ENCODE measurements at regions not wholly inside any gene's neighbourhood (a gene's known extent, or its start where the extent isn't known, plus 50 kb on each side); places are given as distances from the start of the nearest gene placed in this dataset.

- 82 to 90% methylated on average over 4 to 6 of the region's 6 CpGs for WGBS, 2 donors
- Histone ChIP-seq H3K4me1 (no peaks in the 10 kb centered on the region), H3K4me3 (no peak overlapping the region), H3K36me3 (no peaks in the 10 kb centered on the region), H3K27me3 (no peaks in the 10 kb centered on the region), H3K9me3 (peaks cover 0 to 39% (median 0%) of the 10 kb centered on the region in 4 donors), H3K27ac (no peak overlapping the region)
- DNase-seq (ENCODE audit: low spot score in 2 of 2): no peak
- TF ChIP-seq CTCF (IDR thresholded peaks at IDR 0.05) (no peak), POLR2A (IDR thresholded peaks at IDR 0.05) (no peak), EP300 (IDR thresholded peaks at IDR 0.05) (no peak)
Observed at GRCh38 chr9:135320943-135321342, 158.6 kb upstream of the PPP1R26 start.

- WGBS, 2 donors: 73 to 81% methylated on average over 4 of the region's 4 CpGs
- no peaks in the 10 kb centered on the region for H3K36me3 ChIP-seq
- no peak overlapping the region for H3K27ac ChIP-seq
- no peaks in the 10 kb centered on the region for H3K27me3 ChIP-seq
- no peak for DNase-seq (ENCODE audit: low spot score in 2 of 2)
- no peak for TF ChIP-seq EP300 (IDR thresholded peaks at IDR 0.05)
- TF ChIP-seq POLR2A (IDR thresholded peaks at IDR 0.05): no peak
- no peak for TF ChIP-seq CTCF (IDR thresholded peaks at IDR 0.05)
- peaks cover 0 to 45% (median 0%) of the 10 kb centered on the region in 4 donors for H3K9me3 ChIP-seq
- H3K4me1 ChIP-seq: no peaks in the 10 kb centered on the region
- no peak overlapping the region for H3K4me3 ChIP-seq
Observed at GRCh38 chr9:135321580-135321979, 158.0 kb upstream of the PPP1R26 start.

GRCh38 chr9:135324329-135324728, 155.3 kb upstream of the PPP1R26 start:
- WGBS, 2 donors: 68 to 73% methylated on average over 6 of the region's 6 CpGs
- Histone ChIP-seq H3K36me3 (no peaks in the 10 kb centered on the region), H3K4me3 (no peak overlapping the region), H3K27me3 (no peaks in the 10 kb centered on the region), H3K27ac (no peak overlapping the region), H3K4me1 (no peaks in the 10 kb centered on the region), H3K9me3 (peaks cover 0 to 65% (median 0%) of the 10 kb centered on the region in 4 donors)
- no peak for DNase-seq (ENCODE audit: low spot score in 2 of 2)
- TF ChIP-seq CTCF (IDR thresholded peaks at IDR 0.05): no peak
- TF ChIP-seq EP300 (IDR thresholded peaks at IDR 0.05): no peak
- TF ChIP-seq POLR2A (IDR thresholded peaks at IDR 0.05): no peak

- Histone ChIP-seq H3K27me3 (no peaks in the 10 kb centered on the region), H3K27ac (no peak overlapping the region), H3K9me3 (peaks cover 0 to 65% (median 0%) of the 10 kb centered on the region in 4 donors), H3K36me3 (no peaks in the 10 kb centered on the region), H3K4me1 (no peaks in the 10 kb centered on the region), H3K4me3 (no peak overlapping the region)
- TF ChIP-seq EP300 (IDR thresholded peaks at IDR 0.05) (no peak), CTCF (IDR thresholded peaks at IDR 0.05) (no peak), POLR2A (IDR thresholded peaks at IDR 0.05) (no peak)
- WGBS, 2 donors: 70 to 81% methylated on average over 2 to 7 of the region's 7 CpGs
- no peak for DNase-seq (ENCODE audit: low spot score in 2 of 2)
Observed at GRCh38 chr9:135326141-135326540, 153.4 kb upstream of the PPP1R26 start.

GRCh38 chr9:135326633-135327152, 152.9 kb upstream of the PPP1R26 start:
- H3K36me3 ChIP-seq: no peaks in the 10 kb centered on the region
- no peak overlapping the region for H3K4me3 ChIP-seq
- no peaks in the 10 kb centered on the region for H3K27me3 ChIP-seq
- WGBS, 2 donors: 89 to 92% methylated on average over 11 of the region's 11 CpGs
- TF ChIP-seq CTCF (IDR thresholded peaks at IDR 0.05) (no peak), POLR2A (IDR thresholded peaks at IDR 0.05) (no peak), EP300 (IDR thresholded peaks at IDR 0.05) (no peak)
- no peak for DNase-seq (ENCODE audit: low spot score in 2 of 2)
- peaks cover 0 to 65% (median 0%) of the 10 kb centered on the region in 4 donors for H3K9me3 ChIP-seq
- no peaks in the 10 kb centered on the region for H3K4me1 ChIP-seq
- H3K27ac ChIP-seq: no peak overlapping the region
